ENCODE measurements at regions not wholly inside any gene's neighbourhood (a gene's known extent, or its start where the extent isn't known, plus 50 kb on each side); places are given as distances from the start of the nearest gene placed in this dataset.

GRCh38 chr13:30002577-30002976 is 152.2 kb upstream of the UBL3 start:
- no peak for TF ChIP-seq EZH2 (IDR thresholded peaks at IDR 0.05; ENCODE audit: low read length, missing control alignments)
- TF ChIP-seq, protein P1, sequence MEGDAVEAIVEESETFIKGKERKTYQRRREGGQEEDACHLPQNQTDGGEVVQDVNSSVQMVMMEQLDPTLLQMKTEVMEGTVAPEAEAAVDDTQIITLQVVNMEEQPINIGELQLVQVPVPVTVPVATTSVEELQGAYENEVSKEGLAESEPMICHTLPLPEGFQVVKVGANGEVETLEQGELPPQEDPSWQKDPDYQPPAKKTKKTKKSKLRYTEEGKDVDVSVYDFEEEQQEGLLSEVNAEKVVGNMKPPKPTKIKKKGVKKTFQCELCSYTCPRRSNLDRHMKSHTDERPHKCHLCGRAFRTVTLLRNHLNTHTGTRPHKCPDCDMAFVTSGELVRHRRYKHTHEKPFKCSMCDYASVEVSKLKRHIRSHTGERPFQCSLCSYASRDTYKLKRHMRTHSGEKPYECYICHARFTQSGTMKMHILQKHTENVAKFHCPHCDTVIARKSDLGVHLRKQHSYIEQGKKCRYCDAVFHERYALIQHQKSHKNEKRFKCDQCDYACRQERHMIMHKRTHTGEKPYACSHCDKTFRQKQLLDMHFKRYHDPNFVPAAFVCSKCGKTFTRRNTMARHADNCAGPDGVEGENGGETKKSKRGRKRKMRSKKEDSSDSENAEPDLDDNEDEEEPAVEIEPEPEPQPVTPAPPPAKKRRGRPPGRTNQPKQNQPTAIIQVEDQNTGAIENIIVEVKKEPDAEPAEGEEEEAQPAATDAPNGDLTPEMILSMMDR (conservative IDR thresholded peaks at IDR 0.05 in 1 of 2, IDR thresholded peaks at IDR 0.05 in 1 of 2; ENCODE audit: low read depth in 1 of 2, low read length in 2 of 2): no peak

Data from fibroblast of lung (primary cell).